NCI-H2081 (cell line): ENCODE measurements at regions not wholly inside any gene's neighbourhood (a gene's known extent, or its start where the extent isn't known, plus 50 kb on each side); places are given as distances from the start of the nearest gene placed in this dataset.
A peak's percentile ranks its signal among the peaks of the same experiment; 100 is the strongest.

ENCODE experiments used
- DNase-seq, 2 experiments: peaks; one replicate each; lab custom pipeline; 2025; lab: John Stamatoyannopoulos, UW

GRCh38 chr4:66034671-66035070 is 364.4 kb upstream of the EPHA5 start:
- peak; percentile 54 to 81 for DNase-seq

GRCh38 chr4:66034262-66034661 is 364.0 kb upstream of the EPHA5 start:
- DNase-seq, result peak; percentile 74 to 83

GRCh38 chr4:66032571-66032970 is 362.3 kb upstream of the EPHA5 start:
- DNase-seq, result no peak

DNA sequence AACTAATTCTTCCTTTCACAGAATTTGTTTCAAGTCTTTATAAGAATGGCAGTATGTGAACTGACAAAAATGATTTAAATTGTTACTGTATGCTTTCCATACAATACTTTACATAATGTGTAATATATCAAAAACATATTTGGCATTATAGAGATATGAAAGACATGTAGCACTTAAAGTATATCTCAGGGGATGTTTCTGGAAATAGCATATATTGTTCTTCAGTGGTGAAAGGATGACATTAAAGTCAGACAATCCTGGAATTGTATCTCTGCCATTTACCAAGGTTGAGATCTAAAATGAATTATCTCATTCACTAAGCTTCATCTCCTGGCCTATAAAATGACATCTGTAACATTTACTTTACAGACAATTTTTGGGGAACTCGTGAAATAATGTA is 358.4 kb upstream of the EPHA5 start:
- DNase-seq, result no peak

- DNase-seq, result no peak
Measured at GRCh38 chr4:66023061-66023460, 352.8 kb upstream of the EPHA5 start.

- DNase-seq, result no peak
Measured at GRCh38 chr4:66017671-66018070, 347.4 kb upstream of the EPHA5 start.

DNA sequence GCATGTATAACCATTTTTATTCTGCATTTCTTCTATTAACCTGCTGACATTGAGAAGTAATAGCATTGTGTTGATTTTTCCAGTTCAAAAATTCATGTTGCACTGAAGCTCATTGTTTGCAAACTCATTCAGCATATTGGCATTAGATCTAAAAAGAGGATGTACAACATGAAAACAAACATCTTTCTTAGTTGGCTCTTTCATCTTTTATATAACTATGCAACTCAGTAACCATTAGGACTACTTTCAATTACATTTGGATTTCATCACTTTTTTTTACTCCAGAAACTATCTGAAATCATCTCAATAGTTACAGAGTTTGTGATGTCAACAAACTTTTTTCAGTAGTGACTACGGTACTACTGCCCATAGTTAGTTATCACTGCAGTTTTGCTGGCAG is 346.0 kb upstream of the EPHA5 start:
- no peak for DNase-seq

GRCh38 chr4:66014146-66014765 is 344.0 kb upstream of the EPHA5 start:
- no peak for DNase-seq

DNA sequence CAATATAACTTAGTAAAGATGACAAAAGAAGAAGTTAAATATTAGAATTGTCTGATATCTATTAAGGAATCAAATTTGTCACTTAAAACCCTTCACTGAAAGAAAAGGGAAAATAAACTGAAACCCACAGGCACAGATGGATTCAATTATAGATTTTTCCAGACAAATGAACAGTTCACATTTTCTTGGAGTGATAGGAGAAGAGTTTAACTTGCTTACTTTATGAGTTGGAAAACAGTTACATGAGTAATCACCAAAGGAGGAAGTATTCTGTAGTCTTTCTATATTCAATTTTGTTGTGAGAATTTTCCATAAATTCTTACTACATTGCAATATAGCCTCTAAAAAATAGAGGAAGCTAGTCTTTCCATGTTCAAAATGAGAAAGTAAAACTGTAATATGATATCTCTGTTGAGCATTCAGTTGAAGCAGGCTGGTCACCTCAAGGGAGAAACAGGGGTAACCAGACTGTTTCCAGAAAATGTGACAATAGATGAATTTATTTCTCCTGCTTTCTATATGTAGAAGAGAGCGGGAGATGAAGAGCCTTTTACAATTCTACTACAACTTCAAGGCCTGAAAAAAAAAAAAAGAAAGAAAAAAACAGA is 330.3 kb upstream of the EPHA5 start:
- peak in 1 of 2 experiments; percentile 13 for DNase-seq

DNA sequence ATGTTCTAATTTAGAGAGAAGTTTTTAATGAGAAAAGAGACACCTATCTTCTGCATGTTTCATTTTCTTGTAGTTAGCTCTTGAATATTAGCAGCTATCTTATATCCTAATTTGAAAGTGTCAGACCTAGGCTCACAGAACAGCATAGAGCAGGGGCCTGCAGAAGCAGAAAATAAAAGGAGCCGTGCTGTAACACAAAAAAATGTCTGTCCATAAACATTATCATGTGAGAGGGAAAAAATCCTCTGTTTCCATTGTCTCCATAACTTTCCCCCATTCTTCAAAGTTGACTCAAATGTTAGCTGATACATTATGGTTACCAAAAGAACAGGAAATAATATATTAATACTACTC is 329.2 kb upstream of the EPHA5 start:
- no peak for DNase-seq

GRCh38 chr4:65998807-65999517 is 328.7 kb upstream of the EPHA5 start:
- peak; percentile 9 to 26 for DNase-seq

DNA sequence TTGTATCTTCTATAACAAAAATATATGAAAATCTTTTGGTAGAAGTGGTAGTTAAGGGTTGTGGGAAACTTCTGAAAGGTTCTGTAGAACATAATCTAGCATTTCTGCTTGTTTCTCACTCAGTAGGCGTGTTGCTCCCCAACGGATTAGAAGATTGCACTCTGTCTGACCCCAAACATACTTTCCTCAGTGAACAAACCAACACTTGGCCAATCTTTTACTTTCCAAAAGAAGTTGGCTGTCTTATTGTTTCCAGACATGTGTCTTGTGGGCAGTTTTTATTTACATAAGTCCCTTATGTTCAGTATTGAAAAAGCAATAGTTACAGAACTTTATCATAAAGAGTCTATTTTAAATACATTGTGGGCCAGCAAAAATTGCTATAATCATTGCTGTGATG is 312.8 kb upstream of the EPHA5 start:
- DNase-seq, result no peak

GRCh38 chr4:65976287-65976686 is 306.0 kb upstream of the EPHA5 start:
- no peak for DNase-seq

GRCh38 chr4:65973186-65973585 is 302.9 kb upstream of the EPHA5 start:
- DNase-seq, result no peak

DNA sequence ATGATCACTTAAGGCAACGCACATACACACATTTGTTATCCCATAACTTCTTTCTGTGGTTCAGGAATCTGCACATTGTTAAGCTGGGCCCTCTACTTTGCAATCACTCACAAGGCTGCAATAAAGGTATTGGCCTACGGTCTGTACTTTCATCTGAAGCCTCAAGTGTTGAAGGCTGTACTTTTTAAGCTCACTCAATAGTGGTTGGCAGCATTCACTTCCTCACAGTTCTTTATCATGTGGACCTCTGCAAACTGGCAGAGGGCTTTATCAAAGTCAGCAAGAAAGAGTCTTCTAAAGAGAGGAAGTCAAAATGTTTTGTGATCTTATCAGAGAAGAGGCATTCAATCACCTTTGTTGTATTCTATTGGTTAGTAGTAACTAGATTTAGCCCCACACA is 301.4 kb upstream of the EPHA5 start:
- no peak for DNase-seq

GRCh38 chr4:65968831-65969558 is 298.7 kb upstream of the EPHA5 start:
- no peak for DNase-seq

- no peak for DNase-seq
Measured at GRCh38 chr4:65960751-65961150, 290.5 kb upstream of the EPHA5 start.

GRCh38 chr4:65954416-65954815 is 284.1 kb upstream of the EPHA5 start:
- DNase-seq, result no peak

GRCh38 chr4:65951177-65951576 is 280.9 kb upstream of the EPHA5 start:
- DNase-seq, result no peak

DNA sequence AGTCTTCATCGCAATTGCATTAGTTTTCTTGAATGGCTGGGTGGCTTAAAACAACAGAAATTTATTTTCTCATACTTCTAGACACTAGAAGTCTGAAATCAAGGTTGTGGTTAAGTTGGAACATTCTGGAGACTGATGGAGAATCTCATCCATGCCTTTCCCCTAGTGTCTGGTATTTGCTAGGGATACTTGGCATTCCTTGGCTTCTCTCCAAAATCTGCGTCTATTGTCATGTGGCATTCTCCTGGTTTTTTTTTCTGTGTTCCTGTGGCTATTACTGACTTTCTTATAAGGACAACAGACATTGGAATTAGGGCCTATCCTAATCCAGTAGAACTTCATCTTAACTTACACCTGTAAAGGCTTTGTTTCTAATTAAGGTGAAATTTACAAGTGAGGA is 272.8 kb upstream of the EPHA5 start:
- no peak for DNase-seq

GRCh38 chr4:65924843-65925242 is 254.6 kb upstream of the EPHA5 start:
- no peak for DNase-seq

- no peak for DNase-seq
Measured at GRCh38 chr4:65923616-65924015, 253.3 kb upstream of the EPHA5 start.

DNA sequence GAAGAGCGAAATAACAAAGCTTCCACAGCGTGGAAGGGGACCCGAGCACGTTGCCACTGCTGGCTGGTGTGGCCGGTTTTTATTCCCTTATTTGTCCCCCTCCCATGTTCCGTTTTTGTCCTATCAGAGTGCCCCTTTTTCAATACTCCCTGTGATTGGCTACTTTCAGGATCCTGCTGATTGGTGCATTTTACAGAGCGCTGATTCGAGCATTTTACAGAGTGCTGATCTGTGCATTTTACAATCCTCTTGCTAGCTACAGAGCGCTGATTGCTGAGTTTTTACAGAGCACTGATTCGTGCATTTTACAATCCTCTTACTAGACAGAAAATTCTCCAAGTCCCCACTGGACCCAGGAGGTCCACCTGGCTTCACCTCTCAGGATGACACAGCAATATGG is 250.9 kb upstream of the EPHA5 start:
- no peak for DNase-seq
